GM12872 (cell line): ENCODE measurements at regions not wholly inside any gene's neighbourhood (a gene's known extent, or its start where the extent isn't known, plus 50 kb on each side); places are given as distances from the start of the nearest gene placed in this dataset.

ENCODE experiments used
- CTCF ChIP-seq: IDR thresholded peaks from 3 replicates; pipeline ENCODE4 v1.5.1; 2011; ENCODE audit warnings: low read depth, mild to moderate bottlenecking, low read length, moderate library complexity; ENCODE audit not compliant: insufficient read depth

DNA sequence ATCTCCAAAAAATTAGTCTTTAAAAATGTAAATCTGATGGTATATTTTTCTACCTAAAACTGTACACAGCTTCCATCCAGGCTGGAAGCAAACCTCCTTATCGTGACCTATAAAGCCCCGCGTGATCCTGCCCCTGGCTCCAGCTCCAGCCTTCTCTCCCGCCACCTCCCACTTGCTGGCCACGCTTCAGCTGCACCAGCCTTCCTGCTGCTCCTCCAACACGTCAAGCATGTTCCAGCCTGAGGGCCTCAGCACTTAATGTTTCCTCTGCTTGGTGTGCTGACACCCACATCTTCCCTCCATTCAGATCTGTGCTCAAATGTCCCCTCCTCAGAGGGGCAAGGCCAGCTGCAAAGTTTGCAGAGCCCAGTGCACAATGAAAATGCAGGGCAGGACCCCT, 123.5 kb upstream of the MAGI3 start:
- no peak for TF ChIP-seq CTCF

- no peak for TF ChIP-seq CTCF
Measured at GRCh38 chr1:113269168-113269963, 120.9 kb upstream of the MAGI3 start.

DNA sequence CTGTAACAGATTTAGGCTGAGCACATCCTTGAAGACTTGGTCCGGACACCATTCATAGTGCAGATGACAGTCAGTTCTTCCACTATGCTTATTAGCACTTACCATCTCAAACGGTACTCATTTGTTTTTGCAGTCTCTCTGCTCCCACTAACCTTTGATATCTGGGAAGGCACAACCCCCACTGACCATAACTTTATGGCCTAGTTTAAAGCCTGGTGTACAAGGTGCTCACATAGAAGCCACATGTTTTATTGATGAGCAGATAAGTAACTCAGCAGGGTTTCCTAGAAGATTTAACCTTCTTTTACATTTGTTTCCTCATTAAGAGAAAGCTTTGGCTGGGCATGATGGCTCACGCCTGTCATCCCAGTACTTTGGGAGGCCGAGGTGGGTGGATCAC, 119.3 kb upstream of the MAGI3 start:
- no peak for TF ChIP-seq CTCF

DNA sequence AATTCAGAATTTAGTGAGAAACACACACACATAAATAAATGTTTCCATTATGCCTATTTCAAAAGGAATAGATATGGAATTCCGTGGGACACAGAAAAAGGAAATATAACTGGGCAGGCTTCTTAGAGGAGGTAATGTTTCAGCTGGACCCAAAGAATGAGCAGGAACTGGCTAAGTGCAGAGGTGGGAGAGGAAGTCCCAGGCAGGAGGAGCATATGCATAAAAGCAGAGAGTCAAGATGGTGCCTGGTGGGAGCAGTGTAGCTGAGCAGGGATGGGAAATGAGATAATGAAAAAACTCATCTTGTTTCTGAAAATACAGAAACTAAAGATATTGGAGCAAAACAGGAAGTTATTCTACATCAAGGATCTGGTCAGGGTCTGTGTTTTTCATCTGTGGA, 115.2 kb upstream of the MAGI3 start:
- TF ChIP-seq CTCF, result no peak

GRCh38 chr1:113275691-113276090, 114.6 kb upstream of the MAGI3 start:
- no peak for TF ChIP-seq CTCF

GRCh38 chr1:113276507-113276906, 113.8 kb upstream of the MAGI3 start:
- TF ChIP-seq CTCF, result no peak

GRCh38 chr1:113278371-113278770, 111.9 kb upstream of the MAGI3 start:
- TF ChIP-seq CTCF, result no peak
